Dermis blood vessel endothelial cell (primary cell): ENCODE measurements at regions not wholly inside any gene's neighbourhood (a gene's known extent, or its start where the extent isn't known, plus 50 kb on each side); places are given as distances from the start of the nearest gene placed in this dataset.

Experiments used
- DNase-seq: peaks from one replicate; pipeline ENCODE4 v3.0.0; 2010

DNA sequence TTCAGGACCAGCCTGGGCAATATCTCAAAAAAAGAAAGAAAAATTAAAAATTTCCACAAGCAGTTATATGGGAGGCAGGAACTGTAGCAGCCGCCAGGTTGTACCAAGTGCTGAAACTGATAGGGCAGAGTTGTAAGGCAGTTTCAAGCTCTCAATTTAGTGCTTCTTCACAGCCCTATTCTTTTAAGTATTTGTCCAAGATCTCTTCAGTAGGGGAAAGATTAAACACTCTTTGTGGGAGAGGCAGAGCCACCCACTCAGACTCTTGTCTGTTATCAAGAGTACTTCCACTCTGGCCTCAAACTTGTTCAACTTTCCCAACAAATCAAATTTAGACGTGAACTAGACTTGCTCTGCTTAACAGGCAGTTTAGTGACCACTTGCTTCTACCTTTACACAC is 228.7 kb downstream of the REEP3 start:
- no peak for DNase-seq

DNA sequence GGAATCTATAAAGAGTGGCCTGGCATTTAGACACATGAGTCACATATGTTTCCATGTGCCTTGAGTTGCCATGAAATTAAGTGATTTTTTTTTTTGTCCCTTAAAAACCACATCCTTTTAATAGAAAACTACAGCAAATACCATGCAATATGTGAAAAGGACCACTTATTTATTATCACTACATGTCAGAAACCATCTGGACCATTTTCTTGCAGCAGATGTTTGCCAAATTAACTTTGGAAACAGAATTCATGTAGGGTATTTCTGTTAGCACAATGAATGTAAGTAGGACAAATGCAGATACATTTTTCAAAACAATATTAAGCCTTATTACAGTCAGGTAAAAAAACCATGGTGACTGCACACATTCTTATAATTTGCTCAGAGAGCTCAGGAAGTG is 230.6 kb downstream of the REEP3 start:
- DNase-seq = no peak

DNA sequence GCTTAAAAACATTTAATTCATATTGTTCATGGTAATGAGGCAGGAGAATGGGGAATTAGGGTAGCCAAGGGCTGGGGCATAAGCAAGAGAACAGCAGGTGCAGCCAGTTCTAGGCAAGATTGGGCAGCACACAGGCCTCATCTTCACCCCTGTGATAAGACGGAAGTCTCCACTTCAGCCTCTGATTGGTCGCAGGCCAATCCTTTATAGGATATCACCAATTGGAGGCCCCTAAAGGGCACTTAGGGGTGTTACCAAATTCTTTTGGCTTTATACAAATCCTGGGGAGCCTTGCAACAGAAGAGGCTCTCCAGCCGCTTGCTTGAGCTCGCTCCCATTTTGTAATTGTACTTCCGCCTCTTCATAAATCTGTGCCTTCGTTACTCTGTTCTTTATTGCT is 231.1 kb downstream of the REEP3 start:
- no peak for DNase-seq

DNA sequence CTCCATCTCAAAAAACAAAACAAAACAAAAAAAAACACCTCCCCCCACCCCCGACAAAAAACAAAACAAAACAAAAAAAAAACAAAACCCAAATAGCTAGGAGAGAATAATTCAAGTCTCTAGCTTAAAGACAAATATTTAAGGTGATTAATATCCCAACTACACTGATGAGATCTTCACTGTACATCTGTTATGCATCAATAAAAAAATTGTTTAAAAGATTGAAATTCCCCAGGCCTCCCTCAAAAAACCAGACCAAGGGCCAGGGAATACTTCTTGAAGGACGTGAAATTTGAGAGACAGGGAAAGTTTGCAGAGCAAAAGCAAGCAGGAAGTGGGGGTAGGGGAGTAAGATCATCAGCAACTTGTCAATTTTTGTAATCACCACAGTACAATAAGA is 232.6 kb downstream of the REEP3 start:
- no peak for DNase-seq

DNA sequence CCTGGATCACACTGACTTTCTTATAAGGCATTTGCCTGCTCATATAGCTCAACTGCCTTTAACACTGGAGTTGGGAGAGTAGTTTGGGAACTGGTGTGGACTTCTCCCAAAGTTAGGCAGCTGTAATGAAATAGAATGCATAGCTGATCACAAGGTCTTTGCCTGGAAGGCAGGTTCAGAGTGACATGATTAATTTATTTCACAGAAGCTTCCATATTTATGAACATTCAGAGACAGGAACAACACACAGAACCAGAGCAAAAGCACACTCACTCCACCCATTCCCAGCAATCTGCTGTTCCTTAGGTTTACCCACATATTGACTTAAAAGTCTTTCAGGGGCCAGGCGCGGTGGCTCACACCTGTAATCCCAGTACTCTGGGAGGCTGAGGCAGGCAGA is 234.2 kb downstream of the REEP3 start:
- DNase-seq = no peak

DNA sequence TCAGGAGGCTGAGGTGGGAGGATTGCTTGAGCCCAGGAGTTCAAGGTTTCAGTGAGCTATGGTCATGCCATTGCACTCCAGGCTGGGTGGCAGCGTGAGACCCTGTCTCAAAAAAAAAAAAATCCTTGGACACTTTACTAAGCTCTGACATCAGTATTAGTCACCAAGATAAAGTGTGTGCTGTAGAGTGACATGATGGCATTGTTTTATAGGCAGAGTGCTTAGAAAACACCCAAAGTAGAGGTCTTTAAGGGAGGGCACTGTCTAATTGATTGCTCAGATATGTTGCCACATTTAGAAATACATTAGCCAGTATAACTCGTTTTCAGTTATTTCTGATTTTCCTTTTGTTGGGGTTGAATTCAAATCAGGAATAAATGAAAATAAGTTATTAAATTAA is 235.9 kb downstream of the REEP3 start:
- no peak for DNase-seq

DNA sequence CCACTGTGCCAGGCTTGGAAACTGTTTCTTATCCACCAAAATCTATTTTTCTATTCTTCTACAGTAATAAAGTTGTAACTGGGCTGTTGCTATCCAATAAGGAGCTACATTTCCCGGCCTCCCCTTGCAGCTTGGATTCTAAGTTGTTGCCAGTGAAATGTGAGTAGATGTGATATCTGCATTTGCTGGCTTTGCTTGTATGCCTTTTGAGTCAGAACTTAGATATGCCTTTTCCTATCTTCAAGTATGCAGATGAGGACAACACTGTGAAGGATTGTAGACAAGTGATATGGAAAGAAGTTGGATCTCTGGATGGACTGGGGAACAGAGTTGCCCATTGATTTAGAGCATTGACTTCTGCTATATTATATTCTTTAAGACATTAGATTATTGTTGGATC is 236.9 kb downstream of the REEP3 start:
- DNase-seq = no peak

DNA sequence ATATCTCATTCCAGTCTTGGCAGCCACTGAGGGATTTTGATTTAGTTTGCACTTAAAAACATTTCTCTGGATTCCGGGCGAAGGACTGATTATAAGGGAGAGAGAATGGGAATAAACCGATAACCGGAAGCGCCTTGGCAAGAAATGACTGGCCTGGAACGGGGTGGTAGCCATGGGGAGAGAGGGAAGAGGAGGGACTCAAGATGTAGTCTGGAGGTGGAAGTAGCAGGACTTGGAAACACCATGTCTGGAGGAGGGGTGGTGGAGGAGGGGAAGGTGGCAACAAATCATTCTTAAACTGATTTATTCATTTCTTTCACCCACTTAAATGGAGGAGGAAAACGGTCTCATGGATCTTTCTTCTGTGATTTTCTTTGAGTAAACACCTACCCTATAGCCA is 238.1 kb downstream of the REEP3 start:
- no peak for DNase-seq

DNA sequence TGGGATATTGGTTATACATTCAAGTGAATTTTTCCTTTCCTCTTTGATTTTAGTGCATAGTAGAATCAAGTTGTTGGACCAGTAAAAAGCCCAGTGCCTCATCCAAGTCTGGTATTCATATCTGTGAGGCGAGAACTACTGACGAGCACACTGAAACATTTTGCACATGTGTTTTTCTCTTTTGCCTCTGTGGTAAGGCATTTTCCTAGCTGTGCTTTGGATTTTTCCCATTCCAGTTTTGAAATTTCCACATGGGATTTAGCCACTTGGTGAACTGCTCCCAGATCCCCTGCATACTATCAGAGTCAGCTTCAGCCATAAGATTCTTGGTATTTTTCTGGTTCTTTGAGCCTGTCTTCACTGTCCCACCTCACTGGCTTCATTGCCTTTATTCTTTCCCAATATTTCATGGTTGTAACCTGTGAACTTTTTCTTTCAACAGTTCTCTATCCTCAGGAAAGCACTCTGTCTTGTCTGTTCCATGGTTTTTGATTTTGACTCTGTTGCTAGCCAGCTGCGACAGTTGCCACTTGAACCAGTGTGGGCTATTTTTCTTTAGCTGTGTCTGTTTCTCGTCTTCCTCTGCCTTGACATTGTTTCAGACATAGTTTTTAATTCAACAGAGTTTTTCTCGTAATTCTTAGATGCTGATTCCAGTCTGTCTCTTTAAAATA is 239.0 kb downstream of the REEP3 start:
- DNase-seq = no peak

DNA sequence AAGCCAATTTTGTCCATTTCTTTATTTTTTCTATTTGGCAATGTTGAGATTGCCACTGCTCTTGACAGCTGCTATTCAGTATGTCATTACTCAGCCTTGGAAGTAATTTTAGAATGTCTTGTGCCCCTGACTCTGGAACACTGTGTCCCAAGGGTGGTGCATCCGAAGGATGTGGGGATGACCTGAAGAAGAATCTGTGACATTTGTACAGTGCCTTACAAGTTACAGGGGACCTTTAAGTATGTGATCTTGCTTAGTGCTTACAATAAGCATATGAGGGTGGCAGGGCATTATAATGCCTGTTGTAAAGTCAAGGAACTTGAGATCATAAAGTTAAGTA is 239.5 kb downstream of the REEP3 start:
- DNase-seq = no peak

DNA sequence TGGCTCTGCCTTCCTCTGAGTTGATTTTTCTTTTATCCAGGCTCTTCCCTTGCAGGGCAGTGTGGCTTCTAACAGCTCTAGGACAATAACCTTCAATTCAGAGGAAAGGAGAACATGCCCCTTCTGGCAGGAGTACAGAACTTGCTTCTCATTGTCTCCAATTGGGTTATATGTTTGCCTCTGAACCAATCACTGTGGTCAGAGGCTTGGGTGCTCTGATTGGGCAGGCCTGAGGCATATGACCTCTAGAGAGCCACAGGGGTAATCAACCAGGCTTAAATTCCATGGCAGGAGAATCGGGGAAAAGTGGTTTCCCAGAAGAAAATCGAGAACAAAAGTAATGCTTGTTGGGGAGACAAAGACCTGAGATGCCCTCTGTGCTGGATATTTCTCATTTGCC is 240.0 kb downstream of the REEP3 start:
- DNase-seq = no peak

DNA sequence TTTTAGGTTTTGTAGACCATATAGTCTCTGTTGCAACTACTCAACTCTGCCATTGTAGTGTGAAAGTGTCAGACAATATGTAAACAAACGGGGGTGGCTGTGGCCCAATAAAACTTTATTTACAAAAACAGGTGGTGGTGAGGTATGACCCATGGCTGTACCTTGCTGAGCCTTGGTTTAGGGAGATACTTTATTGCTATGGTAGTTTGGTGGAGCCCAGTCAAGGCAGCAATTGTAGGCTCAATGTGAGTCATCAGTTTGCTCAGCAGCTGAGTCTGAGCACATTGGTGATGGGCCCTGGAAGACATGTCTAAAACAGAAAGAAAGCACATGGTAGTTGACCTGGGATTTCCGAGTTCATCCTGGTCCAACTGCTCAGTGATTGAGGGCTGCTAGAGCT is 242.5 kb downstream of the REEP3 start:
- DNase-seq = no peak

DNA sequence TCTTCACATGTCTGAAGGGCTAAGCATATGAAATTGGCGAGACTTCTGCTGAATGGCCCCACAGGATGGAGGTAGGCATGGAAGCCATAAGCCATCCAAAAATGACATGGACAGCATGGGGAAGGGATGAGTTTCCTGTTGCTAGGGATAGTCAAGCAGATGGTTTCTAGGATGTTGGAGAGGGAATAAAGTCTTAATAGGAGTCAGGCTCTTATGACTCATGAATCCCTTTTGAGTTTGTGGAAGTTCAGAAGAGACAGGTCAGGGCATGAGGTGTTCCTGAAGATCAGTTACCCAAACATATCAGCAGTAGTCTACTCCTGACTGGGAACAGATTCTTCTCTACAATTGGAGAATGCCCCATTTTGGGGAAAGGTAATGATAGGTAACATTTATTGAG is 243.9 kb downstream of the REEP3 start:
- no peak for DNase-seq

DNA sequence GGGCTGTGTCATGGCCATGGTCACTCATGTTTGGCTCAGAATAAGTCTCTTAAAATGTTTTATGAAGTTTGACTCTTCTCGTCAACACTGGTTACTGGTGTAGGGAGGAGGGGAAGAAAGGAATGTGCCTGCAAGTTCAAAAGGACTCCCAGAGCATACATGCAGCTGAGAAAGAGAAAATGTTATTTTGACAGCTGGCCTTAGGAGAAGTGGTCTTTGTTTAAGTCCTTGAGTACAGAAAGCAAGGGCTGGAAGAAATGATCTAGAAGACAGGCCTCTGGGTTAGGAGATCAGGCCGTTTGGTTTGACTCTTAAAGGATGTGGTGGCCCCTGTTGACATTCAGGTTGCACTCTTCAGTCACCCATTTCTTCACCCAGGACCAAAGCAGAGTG is 245.5 kb downstream of the REEP3 start:
- DNase-seq = peak; percentile 18

DNA sequence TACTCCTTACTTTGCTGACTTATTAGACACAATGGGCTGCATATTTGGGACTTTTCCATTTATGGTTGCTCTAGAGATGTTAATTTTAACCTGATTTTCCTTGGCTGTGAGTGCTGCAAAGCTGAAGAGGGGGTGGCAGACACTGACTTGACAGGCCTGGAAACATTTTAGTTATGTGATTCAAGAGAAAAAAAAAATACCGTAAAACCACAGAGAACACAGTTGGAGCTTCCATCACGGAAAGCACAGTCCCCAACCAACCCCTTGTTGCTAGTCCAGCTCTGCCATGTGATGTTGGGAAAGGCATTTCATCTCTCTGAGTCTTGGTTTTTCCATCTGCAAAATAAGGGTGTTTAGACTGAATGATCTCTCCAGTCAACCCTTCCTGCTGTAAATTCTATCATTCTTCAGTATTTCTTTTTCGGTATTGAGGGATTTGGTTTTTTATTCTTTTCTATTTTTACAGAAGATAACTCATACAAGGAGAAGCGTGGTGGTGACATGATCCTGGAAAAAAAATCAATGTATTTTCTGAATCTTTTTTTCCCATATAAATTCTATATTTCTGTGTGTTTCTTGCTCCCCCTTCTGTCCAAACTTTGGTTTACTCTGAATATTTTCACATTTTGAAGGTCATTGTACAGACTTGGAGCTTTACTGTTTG is 246.1 kb downstream of the REEP3 start:
- peak; percentile 63 for DNase-seq

DNA sequence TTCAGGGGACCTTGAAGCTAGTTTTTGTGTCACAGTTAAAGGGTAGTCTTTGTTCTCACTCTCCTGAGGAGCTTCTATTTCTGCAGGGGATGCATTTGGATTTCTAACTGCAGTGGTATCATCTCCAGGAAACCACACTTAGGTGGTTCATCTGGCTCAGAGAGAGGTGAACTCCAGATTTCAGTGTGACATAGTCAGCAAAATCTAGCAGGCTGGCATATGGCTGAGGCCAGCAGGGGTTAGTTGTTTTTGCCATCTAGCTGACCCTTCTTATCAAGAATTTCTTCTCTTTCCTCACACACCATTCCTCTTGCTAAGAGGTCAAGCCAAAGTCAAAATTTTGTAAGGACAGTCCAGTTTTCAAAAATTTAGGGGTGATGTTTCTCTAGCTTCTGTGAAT is 248.2 kb downstream of the REEP3 start:
- no peak for DNase-seq

DNA sequence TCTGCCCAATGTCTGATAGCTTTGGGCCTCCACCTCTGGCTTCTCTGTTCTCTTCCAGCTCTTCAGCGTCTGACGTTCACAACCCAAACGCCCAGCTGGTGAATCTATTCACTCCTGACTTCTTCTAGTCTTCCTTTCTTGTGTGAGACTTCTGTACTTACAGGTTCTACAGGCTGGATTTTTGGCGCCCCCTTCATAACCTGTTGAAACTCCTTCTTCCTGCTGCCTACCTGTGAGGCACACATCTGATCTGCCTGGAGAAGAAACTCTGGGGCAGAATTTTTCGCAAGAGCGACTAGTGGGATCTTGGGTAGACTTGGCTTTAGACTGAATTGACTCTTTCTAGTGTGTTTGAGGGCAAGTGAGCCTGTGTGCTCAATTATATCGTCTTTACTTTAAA is 249.3 kb downstream of the REEP3 start:
- DNase-seq = no peak

DNA sequence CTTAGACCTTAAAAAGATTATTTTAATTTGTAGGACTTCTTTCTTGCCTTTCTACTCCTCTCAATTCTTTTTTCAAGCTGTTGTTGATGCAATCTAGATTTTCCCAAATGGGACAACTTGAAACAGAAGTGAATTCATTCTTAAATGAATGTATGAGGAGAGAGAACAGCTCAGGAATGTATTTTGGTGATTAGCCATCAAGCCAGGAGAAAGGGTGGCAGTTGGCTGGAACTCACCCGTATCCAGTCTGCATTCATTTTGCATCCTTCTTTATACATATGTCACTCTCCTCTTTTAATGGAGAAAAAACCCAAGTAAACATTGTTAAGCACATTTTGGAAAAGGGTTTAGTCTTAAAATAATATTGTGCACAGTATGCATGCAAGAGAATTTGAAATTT is 251.3 kb downstream of the REEP3 start:
- no peak for DNase-seq

DNA sequence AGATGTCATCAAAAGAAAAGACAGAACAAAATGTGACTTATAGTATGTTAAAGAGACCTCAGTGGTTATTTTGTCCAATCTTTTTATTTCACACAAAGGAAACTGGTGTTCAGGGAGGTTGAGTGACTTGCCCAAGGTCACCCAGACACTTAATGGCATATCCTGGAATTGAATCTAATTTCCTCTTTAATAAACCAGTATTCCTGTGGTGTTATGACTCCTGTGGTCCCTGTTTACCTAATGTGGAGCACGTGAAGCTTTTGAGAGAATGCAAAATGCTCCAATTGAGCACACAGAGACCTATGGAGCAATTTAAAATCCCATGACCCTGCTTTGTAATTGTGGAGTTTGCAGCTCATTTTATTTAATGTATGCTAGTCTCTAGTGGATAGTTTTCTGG is 251.9 kb downstream of the REEP3 start:
- DNase-seq = peak; percentile 72

DNA sequence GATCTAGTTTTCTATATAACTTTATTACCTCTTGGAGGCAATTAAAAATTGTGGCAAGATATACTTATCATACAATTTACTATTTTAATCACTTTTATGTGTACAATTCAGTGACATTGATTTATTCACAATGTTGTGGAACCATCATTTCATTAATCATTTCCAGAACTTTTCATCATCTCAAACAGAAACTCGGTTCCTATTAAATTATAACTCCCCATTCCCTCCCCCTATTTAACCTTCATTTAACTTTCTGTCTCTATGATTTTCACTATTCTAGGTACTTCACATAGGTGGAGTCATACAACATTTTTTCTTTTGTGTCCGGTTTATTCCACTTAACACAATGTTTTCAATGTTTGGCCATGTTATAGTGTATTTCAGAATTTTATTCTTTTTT is 252.8 kb downstream of the REEP3 start:
- DNase-seq = no peak

DNA sequence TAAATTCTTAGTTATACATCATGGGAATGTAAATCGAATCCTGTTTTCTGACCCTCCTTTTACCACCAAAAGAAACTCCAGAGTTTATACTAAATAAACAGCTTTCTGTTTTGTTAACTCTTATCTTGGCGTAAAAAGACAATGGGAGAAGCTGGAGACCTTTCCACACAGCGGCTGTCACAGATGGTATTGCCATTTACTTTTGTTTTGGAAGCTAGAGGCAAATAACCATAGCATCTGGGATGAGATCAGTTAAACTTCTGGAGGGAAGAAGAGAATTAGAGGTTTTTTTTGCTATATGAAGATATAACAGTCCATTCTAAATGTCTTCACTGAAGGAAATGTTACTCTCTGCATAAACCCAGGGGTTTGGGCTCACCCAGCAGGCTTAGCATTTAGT is 258.9 kb downstream of the REEP3 start:
- DNase-seq = peak; percentile 20

DNA sequence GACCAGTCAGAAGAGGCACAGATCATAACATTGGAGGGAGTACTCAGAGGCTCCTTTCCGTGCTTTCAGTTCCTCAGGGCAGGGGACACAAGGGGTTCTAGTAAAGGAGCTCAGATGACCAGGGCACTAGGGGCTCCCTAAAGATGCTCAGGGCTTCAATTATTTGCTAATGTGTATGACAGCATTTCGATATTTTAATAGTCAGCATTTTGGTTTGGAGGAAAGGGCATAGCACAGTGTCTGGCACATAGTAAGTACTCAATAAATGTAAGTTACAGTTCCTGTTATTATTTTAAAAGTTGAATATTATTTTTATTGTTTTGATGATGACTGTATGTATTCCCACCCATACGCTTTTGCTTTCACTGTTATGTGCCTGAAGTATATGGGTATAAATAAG is 260.0 kb downstream of the REEP3 start:
- DNase-seq = no peak

DNA sequence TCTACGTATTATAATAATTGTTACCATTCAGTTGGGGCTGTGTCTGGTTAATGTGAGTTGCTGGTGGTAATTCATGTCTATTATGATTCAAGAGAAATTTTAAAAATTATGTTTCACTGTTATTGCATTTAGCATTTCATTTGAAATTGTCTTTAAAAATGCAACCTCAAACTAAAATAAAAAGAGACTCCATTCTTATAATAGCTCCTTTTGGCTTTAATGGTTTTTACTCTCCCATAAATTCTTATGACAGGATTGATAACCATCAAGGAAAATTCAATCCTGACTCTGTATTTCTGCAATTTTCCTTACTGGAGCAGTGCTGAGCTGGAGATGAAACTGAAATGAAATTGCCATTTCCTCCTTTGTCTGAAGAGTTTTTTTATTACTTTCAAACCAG is 262.7 kb downstream of the REEP3 start:
- DNase-seq = no peak

DNA sequence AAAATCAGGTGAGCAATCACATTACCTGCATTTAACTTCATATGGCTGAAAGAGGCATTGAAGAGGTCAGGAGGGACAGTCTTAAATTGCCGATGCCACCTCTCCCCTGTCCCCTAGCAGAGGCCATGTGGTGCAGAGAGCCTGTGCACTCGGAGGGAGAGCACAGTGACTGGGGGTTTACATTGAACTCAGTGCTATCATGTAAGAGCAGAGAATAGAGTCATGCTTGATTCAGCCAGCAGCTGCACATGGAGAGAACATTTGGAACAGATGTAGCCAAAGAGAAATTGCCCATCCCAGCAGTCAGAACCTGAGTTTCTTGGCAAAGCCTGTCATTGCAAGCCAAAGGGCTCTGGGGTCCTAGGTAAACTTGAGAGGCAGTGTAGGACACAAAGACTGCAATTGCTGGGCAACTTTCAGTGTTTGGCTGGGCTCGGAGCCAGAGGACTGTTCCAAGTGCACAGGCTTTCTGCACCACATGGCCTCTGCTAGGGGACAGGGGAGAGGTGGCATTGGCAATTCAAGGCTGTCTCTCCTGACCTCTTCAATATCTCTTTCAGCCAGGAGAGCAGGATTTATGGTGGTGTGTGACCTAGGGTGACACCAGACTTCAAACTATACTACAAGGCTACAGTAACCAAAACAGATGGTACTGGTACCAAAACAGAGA is 267.1 kb downstream of the REEP3 start:
- DNase-seq = no peak
